GM19452 (cell line): ENCODE measurements at regions not wholly inside any gene's neighbourhood (a gene's known extent, or its start where the extent isn't known, plus 50 kb on each side); places are given as distances from the start of the nearest gene placed in this dataset.

Experiments
- ATAC-seq: cut with Tn5 transposase; IDR thresholded peaks from one replicate; pipeline ENCODE4 v1.9.1; 2021; ENCODE audit not compliant: unreplicated experiment

DNA sequence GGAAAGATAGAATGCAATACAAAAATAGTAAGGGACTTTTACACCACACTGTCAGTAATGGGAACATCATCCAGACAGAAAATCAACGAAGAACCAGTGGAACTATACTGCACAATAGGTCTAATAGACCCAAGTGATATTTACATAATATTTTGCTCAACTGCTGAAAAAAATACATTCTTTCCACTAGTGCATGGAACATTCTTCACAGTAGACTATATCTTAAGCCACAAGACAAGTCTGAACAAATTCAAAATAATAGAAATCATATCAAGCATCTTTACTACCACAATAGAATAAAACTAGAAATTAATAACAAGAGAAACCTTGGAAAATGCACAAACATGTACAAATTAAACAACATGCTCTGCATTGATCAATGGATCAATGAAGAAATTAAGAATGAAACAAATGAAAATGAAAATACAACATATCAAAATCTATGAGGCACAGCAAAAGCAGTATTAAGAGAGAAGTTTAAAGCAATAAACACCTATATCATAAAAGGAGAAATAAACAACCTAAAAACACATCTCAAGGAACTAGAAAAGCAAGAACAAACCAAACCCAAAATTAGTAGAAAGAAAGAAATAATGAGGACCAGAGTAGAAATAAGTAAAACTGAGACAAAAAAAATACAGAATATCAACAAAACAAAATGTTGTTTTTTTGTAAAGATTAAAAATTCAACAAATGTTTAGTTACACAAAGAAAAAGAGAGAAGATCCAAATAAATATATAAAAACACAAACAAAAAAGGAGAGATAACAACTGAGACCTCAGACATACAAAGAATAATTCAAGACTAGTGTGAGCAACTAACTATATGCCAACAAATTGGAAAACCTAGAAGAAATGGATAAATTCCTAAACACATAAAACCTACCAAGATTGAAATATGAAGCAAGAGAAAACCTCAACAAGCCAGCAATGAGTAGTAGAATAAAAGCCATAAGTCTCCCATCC, 51.5 kb upstream of the ANTXR2 start:
- ATAC-seq = no peak
